HG02840 (cell line): ENCODE measurements at regions not wholly inside any gene's neighbourhood (a gene's known extent, or its start where the extent isn't known, plus 50 kb on each side); places are given as distances from the start of the nearest gene placed in this dataset.
A peak's percentile ranks its signal among the peaks of the same experiment; 100 is the strongest.
"Not testable (repeated sequence)": the region's sequence is repeated elsewhere in the genome, so short reads cannot be mapped to it uniquely, and the experiment has no call there.

Experiments used
- ATAC-seq: cut with Tn5 transposase; IDR thresholded peaks from one replicate; pipeline ENCODE4 v1.9.1; 2021; ENCODE audit warnings: mild to moderate bottlenecking, moderate library complexity, moderate number of reproducible peaks; ENCODE audit not compliant: unreplicated experiment, low FRiP score

DNA sequence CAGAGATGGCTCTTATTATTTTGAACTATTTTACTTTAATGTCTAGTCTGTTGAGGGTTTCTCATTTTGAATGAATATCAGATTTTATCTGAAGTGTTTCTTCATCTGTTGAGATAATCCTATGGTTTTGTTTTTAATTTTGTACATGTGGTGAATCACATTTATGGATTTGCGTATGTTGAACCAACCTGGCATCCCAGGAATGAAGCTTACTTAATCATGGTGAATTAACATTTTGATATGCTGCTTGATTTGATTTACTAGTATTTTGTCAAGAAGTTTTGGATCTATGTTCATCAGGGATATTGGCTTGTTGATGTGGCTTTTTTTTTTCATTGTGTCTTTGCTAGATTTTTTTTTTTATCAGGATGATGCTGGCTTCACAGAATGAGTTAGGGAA is 2390.9 kb downstream of the PCDH7 start:
- no peak for ATAC-seq

DNA sequence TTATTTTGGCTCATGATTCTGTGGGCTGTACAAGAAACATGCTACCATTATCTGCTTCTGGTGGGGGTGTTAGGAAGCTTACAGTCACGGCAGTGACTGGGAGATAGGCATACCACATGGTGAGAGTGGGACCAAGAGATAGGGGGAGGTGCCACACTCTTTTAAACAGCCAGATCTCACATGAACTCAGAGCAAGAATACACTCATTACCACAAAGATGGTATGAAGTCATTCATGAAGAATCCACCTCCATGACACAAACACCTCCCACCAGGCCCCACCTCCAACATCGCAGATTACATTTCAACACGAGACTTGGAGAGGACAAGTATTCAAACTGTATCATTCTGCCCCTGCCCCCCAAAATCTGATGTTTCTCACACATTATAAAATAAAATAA is 2396.7 kb downstream of the PCDH7 start:
- ATAC-seq, result no peak

DNA sequence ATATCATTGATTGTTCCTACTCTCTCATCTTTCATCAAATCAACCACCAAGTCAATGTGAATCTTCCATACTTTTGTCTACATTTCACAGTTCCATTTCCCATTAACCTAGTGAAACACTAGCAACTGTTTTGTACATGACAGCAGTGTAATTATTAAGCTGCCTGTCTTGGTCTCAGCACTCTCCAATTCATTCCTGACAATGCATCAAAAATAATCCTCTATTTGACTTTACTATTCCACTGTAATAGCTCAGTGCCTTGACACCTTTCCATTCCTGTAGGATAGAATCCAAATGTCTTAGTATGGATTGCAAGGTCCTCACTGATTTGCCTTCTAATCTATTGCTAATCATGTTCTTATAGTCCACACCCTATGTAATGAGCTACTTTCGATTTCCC is 2405.8 kb downstream of the PCDH7 start:
- no peak for ATAC-seq

DNA sequence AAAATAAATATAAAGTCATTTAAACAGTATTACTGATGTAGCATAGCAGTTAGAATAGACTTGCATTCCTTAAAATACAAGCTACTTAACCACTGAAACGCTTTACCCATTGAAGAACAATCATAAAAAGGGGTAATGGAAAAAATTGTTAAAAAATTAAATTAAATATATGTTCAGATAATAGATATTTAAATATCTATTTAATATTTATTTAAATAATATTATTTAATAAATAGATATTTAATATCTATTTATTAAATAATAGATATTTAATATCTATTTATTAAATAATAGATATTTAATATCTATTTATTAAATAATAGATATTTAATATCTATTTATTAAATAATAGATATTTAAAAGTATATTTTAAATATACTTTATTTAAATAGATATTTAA is 2410.5 kb downstream of the PCDH7 start:
- not testable (repeated sequence) for ATAC-seq

DNA sequence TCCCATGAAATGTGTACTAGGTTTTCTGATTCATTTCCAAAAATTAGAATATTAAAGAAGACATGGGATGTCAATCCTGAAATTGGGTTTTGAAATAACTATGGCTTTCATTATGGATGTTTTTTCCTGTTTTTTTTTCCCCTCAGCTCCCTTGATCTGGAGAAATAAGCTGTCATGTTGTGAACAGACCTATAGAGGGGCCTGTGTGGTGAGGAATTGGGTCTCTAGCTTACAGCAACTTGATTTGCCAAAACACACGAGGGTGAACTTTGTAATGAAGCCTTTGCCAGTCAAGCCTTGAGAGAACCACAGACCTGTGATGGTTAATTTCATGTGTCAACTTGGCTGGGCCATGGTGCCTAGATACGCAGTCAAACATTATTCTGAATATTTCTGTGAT is 2413.6 kb downstream of the PCDH7 start:
- no peak for ATAC-seq

DNA sequence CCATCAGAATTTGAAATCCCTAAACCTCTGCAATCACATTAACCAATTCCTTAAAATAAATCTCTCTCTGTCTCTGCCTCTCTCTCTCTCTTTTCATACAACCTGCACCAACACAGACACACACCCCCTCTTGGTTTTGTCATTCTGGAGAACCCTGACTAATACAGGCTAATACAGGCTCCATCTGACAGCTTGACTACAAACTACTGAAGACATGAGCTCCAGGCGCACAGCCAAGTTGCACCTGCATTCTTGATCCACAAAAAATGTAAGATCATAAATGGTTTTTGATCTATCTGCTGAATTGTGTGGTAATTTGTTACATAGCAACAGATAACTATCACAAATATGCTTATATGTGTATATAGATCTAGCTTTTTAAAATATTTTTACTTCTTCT is 2414.2 kb downstream of the PCDH7 start:
- no peak for ATAC-seq

DNA sequence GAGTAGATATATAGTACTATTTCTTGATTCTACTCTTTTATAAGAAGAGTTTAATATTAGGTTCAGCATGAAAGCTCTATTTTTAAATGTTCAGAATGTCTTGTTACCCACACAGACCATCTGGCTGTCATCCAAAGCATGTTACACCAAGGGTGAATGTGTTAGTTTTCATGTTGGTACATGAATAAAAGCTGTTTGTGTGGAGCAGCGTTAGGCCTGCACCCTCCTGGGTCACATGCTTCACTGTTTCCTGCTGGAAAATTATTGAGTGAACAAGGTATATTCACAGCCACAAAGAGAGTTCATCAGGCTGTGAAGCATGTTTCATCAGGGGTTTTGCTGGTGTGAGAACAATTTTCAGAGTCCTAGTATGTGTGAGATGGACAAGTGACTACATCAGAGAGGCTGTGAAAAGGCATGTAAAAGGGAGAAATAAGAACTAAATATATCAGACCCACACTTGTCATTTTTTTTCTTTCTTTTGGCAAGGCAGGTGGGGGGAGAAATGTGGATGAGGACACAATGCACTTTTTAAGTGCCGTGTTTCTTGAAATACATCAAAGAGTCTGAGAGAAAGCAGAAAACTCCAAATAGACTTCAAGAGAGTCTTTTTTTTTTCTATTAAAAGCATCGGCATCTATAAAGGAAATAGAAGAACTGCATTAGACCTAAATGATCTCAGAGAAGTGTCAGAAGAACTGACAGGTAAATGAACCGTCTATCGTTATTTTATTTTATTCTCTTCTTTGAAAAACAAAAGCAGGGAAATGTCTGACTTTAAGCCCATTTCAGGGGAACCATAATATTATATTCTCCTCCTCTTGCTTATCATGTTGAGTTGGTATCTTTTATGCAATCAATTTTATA is 2429.7 kb downstream of the PCDH7 start:
- no peak for ATAC-seq

DNA sequence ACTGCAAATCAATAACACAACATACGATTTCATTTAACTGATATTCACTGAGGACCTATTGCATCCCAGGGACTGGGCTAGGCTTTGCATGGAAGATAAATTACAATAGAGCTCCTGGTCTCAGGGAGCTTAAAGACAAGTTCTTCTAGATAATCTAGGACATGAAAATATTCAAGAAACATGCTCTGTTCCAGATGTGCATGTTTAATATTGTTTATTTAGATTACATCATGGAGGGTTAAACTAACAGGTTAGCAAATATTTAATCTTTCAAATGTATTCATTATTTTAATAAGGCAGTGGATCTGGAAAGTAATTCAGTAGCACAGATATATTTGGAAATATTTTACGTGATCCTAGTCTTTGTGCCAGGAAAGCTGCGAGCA is 2430.3 kb downstream of the PCDH7 start:
- ATAC-seq, result no peak

DNA sequence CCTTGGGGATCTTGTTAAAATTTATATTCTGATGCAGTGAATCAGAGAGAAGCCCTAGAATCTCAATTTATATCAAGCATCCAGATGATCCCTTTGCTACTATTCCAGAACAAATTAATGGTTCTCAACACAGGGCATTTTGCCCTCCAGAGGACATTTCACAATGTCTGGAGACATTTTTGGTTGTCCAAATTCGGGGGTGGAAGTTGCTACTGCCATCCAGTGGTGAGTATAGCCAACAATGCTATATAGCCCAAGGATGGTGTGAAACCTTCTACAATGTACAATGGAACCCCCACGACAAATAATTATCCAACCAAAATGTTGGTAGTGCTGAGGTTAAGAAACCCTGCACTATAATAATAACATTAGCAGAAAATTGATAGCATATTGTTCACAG is 2440.0 kb downstream of the PCDH7 start:
- no peak for ATAC-seq

DNA sequence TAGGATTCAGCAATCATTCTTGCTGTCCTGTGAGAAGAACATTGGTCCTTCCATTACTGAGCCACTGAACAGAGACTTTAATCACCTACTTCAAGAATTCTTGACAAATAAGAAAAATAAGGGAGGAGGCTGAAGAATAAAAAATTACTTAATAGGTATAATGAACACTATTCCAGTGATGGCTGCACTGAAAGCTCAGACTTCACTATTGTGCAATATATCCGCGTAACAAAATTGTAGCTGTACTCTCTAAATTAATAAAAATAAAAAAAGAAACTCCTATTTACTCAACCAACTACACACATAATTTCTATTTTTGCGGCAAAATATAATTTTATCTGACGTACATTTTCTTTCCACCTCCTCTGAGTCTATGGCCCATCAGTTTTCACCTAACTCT is 2441.0 kb downstream of the PCDH7 start:
- no peak for ATAC-seq

DNA sequence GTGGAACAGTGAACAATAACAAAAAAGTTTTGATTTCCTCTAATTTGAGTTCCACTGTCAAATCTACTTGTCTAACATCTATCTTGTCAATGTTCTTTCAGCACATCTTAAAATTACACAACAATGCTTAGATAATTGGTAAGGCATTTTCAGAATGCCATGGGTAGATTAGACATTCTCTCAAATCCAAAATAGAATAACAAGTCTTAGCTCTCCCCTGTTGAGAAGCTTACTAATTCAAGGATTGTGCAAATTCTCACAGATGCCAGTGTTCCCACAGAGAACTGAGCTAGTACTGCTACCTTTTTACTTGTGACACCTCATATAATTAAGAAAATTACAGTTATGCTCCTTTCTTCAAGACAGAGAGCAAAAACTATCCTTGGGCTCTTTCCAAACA is 2442.0 kb downstream of the PCDH7 start:
- ATAC-seq, result no peak

DNA sequence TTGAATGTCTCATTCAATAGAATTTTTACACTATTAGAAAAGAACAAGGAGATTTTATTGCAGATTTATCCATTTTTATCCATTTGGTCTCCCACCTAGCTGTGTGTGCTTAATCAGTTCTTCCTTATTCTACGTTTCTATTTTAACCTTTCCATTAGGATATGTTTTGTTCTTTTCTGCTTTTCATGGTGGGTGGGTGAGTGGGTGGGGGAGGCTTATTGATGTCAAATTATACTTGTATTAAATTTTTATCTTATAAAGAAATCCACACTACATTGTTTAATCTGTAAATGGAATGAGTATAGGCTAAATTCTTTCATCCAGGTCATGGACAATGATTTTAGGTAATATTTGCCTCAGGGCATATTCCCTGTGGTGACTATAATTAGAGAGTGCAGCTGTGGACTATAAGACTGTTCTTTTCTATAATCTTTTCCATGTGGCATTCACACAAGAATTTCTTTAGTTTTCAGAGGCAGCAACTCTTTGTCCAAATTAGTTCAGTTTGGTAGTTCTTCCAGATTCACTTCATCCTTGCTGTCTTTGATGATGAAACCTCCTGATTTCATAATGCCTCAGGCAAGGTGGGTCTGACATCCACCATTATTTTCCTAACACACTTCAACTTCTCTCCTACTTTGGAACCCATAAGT is 2451.8 kb downstream of the PCDH7 start:
- no peak for ATAC-seq

DNA sequence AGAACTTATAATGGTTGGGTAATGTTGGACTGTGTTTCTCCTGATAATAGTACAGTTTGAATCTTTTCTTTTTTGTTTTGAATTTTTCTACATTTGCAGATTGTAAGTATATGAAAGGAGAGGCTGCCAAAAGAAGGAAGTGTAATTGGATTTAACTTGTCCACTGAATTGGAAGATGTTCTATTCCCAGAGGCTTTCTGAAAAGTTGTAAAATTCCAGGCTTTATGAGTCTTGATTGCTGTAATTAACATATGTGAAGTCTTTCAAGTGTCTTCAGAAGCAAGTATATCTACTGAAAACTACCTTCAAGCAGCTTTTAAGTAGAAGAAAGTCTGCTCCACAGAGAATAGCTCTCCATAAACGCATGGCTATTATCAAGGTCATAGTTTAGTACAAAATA is 2456.4 kb downstream of the PCDH7 start:
- ATAC-seq, result no peak

DNA sequence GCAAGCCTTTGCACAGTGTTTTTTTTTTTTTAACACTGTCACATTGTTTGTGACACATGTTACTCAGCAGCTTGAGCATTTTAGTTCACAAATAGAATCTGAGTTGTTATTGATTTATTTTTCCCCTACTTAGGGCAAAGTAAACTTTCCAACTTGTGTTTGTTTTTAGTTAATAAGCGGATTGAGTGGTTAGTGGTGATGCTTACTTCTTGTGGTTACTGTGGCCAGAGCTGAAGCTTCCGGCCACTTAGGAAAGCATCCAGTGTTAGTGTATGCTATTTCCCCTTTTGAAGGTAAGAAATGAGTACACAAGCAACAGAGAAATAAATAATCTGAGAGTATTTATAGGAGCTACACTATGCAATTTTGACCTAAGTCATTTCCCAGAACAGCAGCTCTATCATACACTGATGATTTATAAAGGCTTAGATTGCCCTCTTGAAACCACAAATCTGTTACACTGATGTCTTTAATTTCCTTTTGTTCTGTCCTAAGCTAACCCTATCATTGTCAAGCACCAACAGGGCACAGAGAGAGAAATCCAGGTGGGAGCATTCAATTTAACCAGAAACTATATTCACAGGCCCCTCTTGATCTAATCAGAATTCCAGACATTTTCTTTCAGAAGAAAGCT is 2464.6 kb downstream of the PCDH7 start:
- peak; percentile 97 for ATAC-seq

DNA sequence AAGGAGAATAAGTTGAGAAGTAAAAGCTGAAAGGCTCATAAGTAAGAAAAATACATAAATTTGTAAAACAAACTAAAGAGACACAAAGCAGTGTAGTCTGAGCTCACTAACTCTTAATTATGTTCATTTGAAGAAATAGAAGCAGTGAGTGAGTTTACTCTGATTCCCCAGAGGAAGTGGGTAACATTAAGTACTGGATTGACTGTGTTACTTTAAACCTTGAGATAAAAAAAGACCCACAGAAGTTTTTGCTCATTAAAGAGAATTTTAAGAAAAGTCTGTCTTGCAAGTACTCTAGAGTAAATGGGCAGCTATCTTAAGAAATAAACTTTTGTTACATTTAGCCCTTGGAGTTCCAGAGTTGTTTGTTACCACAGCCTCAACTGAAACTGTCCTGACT is 2466.9 kb downstream of the PCDH7 start:
- peak; percentile 50 for ATAC-seq

DNA sequence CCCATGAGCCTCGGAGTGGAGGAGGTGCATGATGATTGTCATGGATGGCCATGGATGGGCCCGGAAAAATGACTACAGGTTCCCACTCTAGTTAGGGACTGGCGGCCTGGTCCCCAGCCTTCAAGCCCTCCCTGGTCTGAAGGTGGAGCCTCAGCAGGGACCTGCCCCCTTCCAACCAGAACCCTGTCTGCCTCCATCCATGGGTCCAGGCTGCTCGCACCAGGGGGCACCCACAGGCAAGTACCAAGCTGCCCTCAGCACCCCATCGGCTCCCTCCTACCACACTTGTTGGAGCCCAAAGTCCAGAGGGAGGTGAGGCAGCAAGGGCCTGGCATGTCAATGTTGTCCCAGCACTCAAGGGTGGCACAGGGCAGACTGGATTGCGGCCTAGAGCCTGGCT is 2468.6 kb downstream of the PCDH7 start:
- no peak for ATAC-seq

DNA sequence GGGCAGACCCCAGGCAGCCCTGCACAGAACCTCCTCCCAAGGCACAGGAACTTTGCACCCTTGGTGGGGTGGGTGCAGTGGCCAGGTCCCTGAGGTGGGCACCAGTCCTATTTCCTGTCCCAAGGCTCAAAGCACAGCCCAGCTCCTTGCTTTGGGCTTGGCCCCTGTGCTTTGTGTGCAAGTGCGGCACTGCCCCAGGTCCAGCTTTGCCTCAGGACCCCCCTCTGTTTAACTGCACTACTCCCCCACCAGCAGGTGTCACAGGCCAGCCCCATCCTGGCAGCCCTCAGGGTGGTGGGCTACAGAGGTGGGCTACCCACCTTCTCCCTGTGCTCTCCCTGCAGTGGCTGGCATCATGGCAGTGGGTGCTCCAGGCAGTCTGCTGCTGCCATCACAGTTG is 2469.0 kb downstream of the PCDH7 start:
- no peak for ATAC-seq

DNA sequence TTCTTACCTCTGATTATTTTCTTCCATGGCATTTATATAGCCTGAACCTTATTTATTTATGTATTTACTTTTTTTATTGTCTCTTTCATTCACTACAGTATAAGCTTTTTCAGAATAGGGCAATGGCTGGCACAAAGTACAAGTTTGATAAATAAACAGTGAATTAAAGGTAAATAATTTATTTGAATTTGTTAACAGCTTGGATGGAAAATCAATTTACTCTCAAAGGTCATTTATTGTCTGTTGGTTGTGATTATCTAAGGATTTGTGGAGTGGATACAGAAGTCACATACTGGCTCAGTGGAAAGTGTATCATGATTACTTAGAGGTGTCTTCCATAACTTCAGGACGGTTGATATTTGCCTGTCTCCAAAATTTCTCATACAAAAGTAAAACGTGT is 2472.9 kb downstream of the PCDH7 start:
- no peak for ATAC-seq

DNA sequence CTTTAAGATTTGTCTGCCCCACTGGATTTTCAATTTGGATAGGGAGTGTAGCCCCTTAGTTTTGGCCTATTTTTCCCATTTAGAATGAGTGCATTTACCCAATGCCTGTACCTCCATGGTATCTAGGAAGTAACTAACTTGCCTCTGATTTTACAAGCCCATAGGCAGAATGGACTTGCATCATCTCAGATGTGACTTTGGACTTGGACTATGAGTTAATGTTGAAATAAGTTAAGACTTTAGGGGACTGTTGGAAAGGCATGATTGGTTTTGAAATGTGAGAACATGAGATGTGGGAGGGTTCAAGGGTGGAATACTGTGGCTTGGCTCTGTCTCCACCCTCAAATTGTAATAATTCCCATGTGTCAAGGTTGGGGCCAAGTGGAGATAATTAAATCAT is 2480.2 kb downstream of the PCDH7 start:
- no peak for ATAC-seq

DNA sequence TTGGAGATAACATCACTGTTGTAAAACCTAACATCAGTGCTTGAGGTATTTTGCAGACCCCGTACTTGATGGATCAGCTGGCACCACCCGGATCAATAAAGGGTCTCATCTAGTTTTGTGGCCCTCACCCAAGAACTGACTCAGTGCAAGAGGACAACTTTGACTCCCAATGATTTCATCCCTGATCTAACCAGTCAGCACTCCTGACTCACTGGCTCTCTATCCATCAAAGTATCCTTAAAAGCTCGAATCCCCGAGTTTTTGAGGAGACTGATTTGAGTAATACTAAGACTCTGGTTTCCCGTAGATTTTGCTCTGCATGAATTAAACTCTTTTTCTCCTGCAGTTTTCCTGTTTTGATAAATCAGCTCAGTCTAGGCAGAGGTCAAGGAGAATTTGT is 2498.1 kb downstream of the PCDH7 start:
- ATAC-seq, result no peak

DNA sequence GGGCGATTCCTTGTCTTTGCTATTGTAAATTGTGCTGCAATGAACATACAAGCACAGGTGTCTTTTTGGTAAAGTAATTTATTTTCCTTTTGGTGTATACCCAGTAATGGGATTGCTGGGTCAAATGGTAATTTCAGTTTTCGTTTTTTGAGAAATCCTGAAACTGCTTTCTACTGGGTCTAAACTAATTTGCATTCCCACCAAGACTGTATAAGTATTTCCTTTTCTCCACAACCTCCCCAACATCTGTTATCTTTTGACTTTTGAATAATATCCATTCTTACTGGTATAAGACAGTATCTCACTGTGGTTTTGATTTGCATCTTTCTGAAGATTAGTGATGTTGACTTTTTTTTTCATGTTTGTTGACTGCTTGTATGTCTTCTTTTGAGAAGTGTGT is 2506.0 kb downstream of the PCDH7 start:
- peak; percentile 97 for ATAC-seq

DNA sequence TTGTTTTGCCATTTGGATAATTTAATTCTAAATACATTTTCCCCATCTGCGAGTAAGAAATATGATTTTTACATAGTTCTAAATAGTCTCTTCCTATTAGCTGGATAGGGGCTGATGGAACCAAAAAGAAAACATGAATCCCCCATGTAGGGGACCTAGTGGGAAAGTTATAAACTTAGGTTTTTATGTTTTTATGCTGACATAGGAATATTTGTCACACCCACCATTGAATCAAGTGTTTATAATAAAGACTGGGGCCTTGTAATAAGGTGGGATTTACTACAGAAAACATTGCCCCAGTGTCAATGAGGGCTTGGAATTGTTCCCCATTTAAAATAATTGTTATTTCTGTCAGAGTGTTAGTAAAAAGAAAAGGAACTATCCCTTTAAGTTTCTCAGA is 2506.6 kb downstream of the PCDH7 start:
- no peak for ATAC-seq
